ENCODE measurements at regions not wholly inside any gene's neighbourhood (a gene's known extent, or its start where the extent isn't known, plus 50 kb on each side); places are given as distances from the start of the nearest gene placed in this dataset.

DNA sequence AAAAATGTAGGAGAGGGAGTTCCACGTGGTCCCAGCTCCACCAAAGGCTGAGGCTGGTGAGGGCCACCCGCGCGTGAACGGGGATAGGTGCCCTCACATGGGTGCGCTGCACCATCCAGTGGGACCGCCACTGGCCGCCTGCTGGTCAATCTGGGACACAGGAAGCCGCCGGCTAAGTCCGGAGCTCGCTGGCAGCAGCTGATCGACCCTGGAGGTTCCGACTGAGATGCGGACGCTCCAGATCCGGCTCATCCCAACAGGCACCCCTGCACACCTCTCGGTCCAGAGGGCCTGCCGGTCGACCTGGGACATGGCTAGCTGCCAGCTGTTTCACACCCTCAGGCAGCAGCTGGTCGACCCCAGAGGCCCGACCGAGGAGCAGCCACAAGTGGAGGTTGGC lies 116.5 kb upstream of the ANKRD30BL start:
- FAIRE-seq = no peak
- no peak for DNase-seq (ENCODE audit: low read depth, low spot score)
- H4K20me1 ChIP-seq (ENCODE audit: control insufficient read depth, extremely low read depth, insufficient read depth, low read length) = no peaks in the 10 kb centered on the region
- no peak overlapping the region for H3K4me3 ChIP-seq (ENCODE audit: control insufficient read depth in 2 of 3, extremely low read depth in 1 of 3, insufficient read depth in 2 of 3, low read depth in 1 of 3, low read length in 3 of 3)
- no peaks in the 10 kb centered on the region for H3K27me3 ChIP-seq (ENCODE audit: control insufficient read depth, extremely low read depth, insufficient read depth, low read length)
- no peaks in the 10 kb centered on the region for H3K4me1 ChIP-seq (ENCODE audit: control insufficient read depth, extremely low read depth, insufficient read depth, low read length)
- dilution Hi-C loops (cut with MboI; ENCODE audit: extremely low pct_ligation_motif_present, low sequenced_read_pairs) = no loop called here
- no peaks in the 10 kb centered on the region for H3K36me3 ChIP-seq (ENCODE audit: control insufficient read depth in 2 of 2, extremely low read depth in 1 of 2, insufficient read depth in 2 of 2, low read length in 2 of 2)
- H3K4me2 ChIP-seq (ENCODE audit: control insufficient read depth, extremely low read depth, insufficient read depth, low read depth, low read length) = no peak overlapping the region
- no peaks in the 10 kb centered on the region for H3K9me1 ChIP-seq (ENCODE audit: control insufficient read depth, extremely low read depth, insufficient read depth, low read length)
- no peaks in the 10 kb centered on the region for H3K9me3 ChIP-seq (ENCODE audit: control insufficient read depth, low read depth, low read length)
- H3K79me2 ChIP-seq (ENCODE audit: control insufficient read depth, insufficient read depth, low read length) = no peaks in the 10 kb centered on the region
- TF ChIP-seq CTCF (optimal IDR thresholded peaks at IDR 0.05 in 1 of 3, IDR thresholded peaks at IDR 0.05 in 1 of 3, conservative IDR thresholded peaks at IDR 0.05 in 1 of 3; ENCODE audit: extremely low read depth in 1 of 3, insufficient read depth in 2 of 3, low read length in 3 of 3) (no peak), EZH2 (IDR thresholded peaks at IDR 0.05; ENCODE audit: low read length) (no peak)
- no peak overlapping the region for H3K9ac ChIP-seq (ENCODE audit: control insufficient read depth, extremely low read depth, insufficient read depth, low read length)
- no peak overlapping the region for H2AFZ ChIP-seq (ENCODE audit: control insufficient read depth, low read length)
- H3K27ac ChIP-seq (ENCODE audit: control insufficient read depth, insufficient read depth, low read length) = no peak overlapping the region

DNA sequence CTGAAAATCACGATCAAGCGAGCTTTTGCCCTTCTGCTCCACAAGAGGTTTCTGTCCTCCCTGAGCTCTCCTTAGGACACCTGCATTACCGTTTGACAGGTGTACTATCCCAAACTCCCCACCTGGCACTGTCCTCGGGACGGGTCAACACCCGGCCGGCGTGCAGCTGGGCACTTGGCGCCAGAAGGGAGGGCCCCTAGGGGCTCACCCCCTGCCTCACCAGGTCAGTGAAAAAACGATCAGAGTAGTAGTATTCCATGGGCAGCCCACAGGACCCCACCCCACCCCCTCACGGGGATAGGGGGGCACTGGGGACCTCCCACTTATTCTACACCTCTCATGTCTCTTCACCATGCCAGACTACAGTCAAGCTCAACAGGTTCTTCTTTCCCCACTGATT lies 117.6 kb upstream of the ANKRD30BL start:
- H3K4me1 ChIP-seq (ENCODE audit: control insufficient read depth, extremely low read depth, insufficient read depth, low read length) = no peaks in the 10 kb centered on the region
- FAIRE-seq = no peak
- H3K9ac ChIP-seq (ENCODE audit: control insufficient read depth, extremely low read depth, insufficient read depth, low read length) = no peak overlapping the region
- no peak overlapping the region for H3K4me3 ChIP-seq (ENCODE audit: control insufficient read depth in 2 of 3, extremely low read depth in 1 of 3, insufficient read depth in 2 of 3, low read depth in 1 of 3, low read length in 3 of 3)
- H3K79me2 ChIP-seq (ENCODE audit: control insufficient read depth, insufficient read depth, low read length) = no peaks in the 10 kb centered on the region
- no peaks in the 10 kb centered on the region for H3K27me3 ChIP-seq (ENCODE audit: control insufficient read depth, extremely low read depth, insufficient read depth, low read length)
- no peak overlapping the region for H2AFZ ChIP-seq (ENCODE audit: control insufficient read depth, low read length)
- TF ChIP-seq EZH2 (IDR thresholded peaks at IDR 0.05; ENCODE audit: low read length) (no peak), CTCF (optimal IDR thresholded peaks at IDR 0.05 in 1 of 3, IDR thresholded peaks at IDR 0.05 in 1 of 3, conservative IDR thresholded peaks at IDR 0.05 in 1 of 3; ENCODE audit: extremely low read depth in 1 of 3, insufficient read depth in 2 of 3, low read length in 3 of 3) (no peak)
- H3K36me3 ChIP-seq (ENCODE audit: control insufficient read depth in 2 of 2, extremely low read depth in 1 of 2, insufficient read depth in 2 of 2, low read length in 2 of 2) = no peaks in the 10 kb centered on the region
- DNase-seq (ENCODE audit: low read depth, low spot score) = no peak
- H3K27ac ChIP-seq (ENCODE audit: control insufficient read depth, insufficient read depth, low read length) = no peak overlapping the region
- H3K9me1 ChIP-seq (ENCODE audit: control insufficient read depth, extremely low read depth, insufficient read depth, low read length) = no peaks in the 10 kb centered on the region
- no peaks in the 10 kb centered on the region for H4K20me1 ChIP-seq (ENCODE audit: control insufficient read depth, extremely low read depth, insufficient read depth, low read length)
- no peak overlapping the region for H3K4me2 ChIP-seq (ENCODE audit: control insufficient read depth, extremely low read depth, insufficient read depth, low read depth, low read length)
- H3K9me3 ChIP-seq (ENCODE audit: control insufficient read depth, low read depth, low read length) = no peaks in the 10 kb centered on the region
- dilution Hi-C loops (cut with MboI; ENCODE audit: extremely low pct_ligation_motif_present, low sequenced_read_pairs) = no loop called here

All from keratinocyte (primary cell).